MG63 (cell line): ENCODE measurements at regions not wholly inside any gene's neighbourhood (a gene's known extent, or its start where the extent isn't known, plus 50 kb on each side); places are given as distances from the start of the nearest gene placed in this dataset.
"Not testable (repeated sequence)": the region's sequence is repeated elsewhere in the genome, so short reads cannot be mapped to it uniquely, and the experiment has no call there.

Experiments used
- DNase-seq: peaks from one replicate; pipeline ENCODE4 v3.0.0-alpha.2; 2020
- H3K27me3 ChIP-seq: fragments of 250-450 bp; sonication (Bioruptor Pico); 2 replicates; pipeline ENCODE4 v1.5.1; 2020; ENCODE audit warnings: mild to moderate bottlenecking, moderate library complexity
- H3K36me3 ChIP-seq: fragments of 250-450 bp; sonication (Bioruptor Pico); 2 replicates; pipeline ENCODE4 v1.5.1; 2020; ENCODE audit warnings: mild to moderate bottlenecking, moderate library complexity
- H3K4me3 ChIP-seq: fragments of 250-450 bp; sonication (Bioruptor Pico); 2 replicates; pipeline ENCODE4 v1.5.1; 2020; ENCODE audit warnings: mild to moderate bottlenecking, moderate library complexity
- H3K9me3 ChIP-seq: fragments of 250-450 bp; sonication (Bioruptor Pico); 2 replicates; pipeline ENCODE4 v1.5.1; 2020; ENCODE audit warnings: mild to moderate bottlenecking, moderate library complexity

DNA sequence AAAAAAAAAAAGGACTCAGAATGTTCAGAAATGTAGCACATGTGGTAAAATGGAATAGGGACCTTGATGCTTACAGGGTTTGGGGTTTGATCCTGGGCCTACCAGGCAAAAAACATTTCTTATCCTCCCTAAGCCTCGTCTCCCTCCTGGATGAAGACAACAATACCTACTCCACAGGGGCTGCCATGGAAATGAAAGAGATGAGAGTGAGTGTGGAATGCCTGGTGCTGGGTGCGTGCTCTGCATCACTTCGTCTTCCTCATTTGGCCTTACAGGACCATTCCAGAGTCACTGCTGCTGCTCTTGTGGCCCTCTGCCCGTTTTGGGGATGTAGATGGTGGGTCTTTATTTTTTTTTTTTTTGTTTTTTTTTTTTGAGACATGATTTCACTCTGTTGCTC is 692.9 kb upstream of the EEF2KMT start:
- Histone ChIP-seq H3K4me3 (no peak overlapping the region), H3K36me3 (no peaks in the 10 kb centered on the region), H3K27me3 (no peaks in the 10 kb centered on the region), H3K9me3 (no peaks in the 10 kb centered on the region)
- DNase-seq = no peak

GRCh38 chr16:5789033-5789432 is 691.4 kb upstream of the EEF2KMT start:
- Histone ChIP-seq H3K36me3 (no peaks in the 10 kb centered on the region), H3K9me3 (no peaks in the 10 kb centered on the region), H3K27me3 (no peaks in the 10 kb centered on the region), H3K4me3 (no peak overlapping the region)
- no peak for DNase-seq

DNA sequence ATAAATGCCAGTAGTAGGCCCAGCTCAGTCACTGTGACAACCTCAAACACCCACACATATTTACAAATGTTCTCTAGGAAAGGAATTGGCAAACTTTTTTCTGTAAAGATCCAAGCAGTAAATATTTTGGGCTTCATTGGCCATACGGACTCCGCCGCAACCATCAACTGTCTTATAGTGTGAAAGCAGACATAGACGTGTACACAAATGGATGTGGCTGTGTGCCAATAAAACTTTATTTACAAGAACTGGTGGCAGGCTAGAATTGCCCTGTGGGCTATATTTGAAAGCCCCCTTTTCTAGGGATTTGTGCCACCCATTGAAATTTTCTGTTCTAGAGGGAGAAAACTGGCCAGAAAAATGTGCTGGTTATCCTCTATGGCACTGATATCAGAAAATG is 683.8 kb upstream of the EEF2KMT start:
- Histone ChIP-seq H3K36me3 (no peaks in the 10 kb centered on the region), H3K27me3 (no peaks in the 10 kb centered on the region), H3K9me3 (no peaks in the 10 kb centered on the region), H3K4me3 (no peak overlapping the region)
- DNase-seq = no peak

- no peaks in the 10 kb centered on the region for H3K27me3 ChIP-seq
- H3K9me3 ChIP-seq = no peaks in the 10 kb centered on the region
- DNase-seq = no peak
- H3K4me3 ChIP-seq = no peak overlapping the region
- no peaks in the 10 kb centered on the region for H3K36me3 ChIP-seq
These were observed 679.3 kb upstream of the EEF2KMT start for GRCh38 chr16:5776876-5777275.

DNA sequence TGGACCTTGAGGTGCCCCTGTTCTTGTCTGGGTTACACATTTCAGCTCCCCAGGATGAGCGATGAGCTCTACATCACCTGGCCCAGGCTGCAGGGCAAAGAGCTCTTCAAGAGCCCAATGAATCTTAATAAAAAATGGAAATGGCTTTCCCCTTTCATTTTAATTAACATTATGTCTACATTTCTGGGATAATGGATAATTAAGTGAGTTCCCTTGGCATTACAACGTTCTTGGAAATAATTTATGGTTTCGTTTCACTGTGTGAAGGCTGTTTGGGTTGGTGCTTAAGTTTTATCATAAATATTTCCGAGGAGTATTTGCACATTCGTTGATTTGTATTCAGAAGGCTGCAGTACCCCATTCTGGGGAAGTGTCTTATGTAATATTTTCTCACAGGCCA is 678.3 kb upstream of the EEF2KMT start:
- H3K9me3 ChIP-seq = no peaks in the 10 kb centered on the region
- H3K27me3 ChIP-seq = no peaks in the 10 kb centered on the region
- H3K36me3 ChIP-seq = no peaks in the 10 kb centered on the region
- H3K4me3 ChIP-seq = no peak overlapping the region
- DNase-seq = no peak

DNA sequence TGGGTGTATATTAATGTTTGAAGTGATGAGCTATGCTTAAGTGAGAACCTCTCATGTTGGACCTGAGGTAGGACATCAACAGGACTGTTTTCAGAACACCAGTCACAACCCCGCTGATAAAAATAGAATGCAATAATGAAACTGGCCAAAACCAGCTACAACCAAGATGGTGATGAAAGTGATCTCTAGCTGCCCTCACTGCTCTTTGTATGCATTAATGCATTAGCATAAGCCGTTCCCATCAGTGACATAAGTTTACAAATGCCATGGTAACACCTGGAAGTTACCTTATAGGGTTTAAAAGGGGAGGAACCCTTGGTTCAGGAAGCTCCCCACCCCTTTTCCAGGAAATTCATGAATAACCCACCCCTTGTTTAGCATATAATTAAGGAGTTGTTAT is 672.5 kb upstream of the EEF2KMT start:
- DNase-seq = no peak
- H3K36me3 ChIP-seq = no peaks in the 10 kb centered on the region
- H3K4me3 ChIP-seq = no peak overlapping the region
- no peaks in the 10 kb centered on the region for H3K27me3 ChIP-seq
- no peaks in the 10 kb centered on the region for H3K9me3 ChIP-seq

DNA sequence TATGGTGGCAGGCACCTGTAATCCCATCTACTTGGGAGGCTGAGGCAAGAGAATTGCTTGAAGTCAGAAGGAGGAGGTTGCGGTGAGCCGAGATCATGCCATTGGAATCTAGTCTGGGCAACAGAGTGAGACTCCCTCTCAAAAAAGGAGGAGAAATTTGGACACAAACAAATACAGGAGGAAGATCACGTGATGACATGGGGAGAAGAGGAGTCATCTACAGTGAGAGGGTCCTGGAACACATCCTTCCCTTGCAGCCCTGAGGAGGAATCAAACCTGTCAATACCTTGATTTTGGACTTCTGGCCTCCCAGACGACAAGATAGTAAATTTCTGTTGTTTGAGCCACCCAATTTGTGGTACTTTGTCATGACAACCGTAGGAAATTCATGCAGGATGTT is 671.9 kb upstream of the EEF2KMT start:
- H3K36me3 ChIP-seq = no peaks in the 10 kb centered on the region
- no peak overlapping the region for H3K4me3 ChIP-seq
- no peaks in the 10 kb centered on the region for H3K9me3 ChIP-seq
- H3K27me3 ChIP-seq = no peaks in the 10 kb centered on the region
- no peak for DNase-seq

DNA sequence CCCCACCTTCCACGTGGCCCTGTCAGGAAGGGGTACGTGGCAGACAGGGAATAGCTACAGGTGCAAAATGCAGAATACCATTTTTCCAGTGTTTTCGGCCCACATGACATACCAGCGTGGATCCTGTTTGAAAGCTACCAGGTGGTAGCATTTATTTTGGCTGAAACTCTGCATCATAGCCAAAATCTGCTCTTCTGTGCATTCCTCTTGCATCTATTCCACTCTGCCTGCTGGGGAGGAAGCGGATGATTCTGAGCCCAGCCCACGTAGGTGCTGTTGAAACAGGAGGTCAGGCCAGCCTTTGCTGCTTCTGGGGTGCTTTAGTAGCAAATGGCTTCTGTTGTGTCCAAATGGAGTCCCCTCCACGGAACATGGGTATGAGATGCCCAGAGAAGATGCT is 670.9 kb upstream of the EEF2KMT start:
- H3K4me3 ChIP-seq = no peak overlapping the region
- H3K9me3 ChIP-seq = no peaks in the 10 kb centered on the region
- H3K27me3 ChIP-seq = peaks cover 4% of the 10 kb centered on the region
- no peak for DNase-seq
- H3K36me3 ChIP-seq = no peaks in the 10 kb centered on the region

DNA sequence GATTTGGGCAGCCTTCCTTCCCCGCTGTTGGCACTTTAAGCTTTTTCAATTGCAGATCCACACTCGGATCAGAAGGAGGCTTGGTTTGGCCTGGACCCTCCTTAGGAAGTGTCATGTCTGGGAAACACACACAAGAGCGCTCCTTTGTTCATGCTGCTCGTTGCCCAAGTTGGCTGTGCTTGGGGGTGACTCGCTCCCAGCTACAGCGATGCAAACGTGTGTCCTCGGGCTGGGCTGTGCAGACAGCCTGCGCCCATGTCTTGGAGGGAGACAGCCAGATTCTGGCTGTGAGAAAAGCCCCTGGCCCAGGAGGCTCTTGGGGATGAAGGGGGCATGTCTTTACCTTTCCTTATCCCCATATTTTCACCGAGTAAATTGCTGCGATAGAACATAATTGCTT is 665.6 kb upstream of the EEF2KMT start:
- peaks cover 31% of the 10 kb centered on the region for H3K27me3 ChIP-seq
- no peak for DNase-seq
- no peak overlapping the region for H3K4me3 ChIP-seq
- no peaks in the 10 kb centered on the region for H3K36me3 ChIP-seq
- no peaks in the 10 kb centered on the region for H3K9me3 ChIP-seq

DNA sequence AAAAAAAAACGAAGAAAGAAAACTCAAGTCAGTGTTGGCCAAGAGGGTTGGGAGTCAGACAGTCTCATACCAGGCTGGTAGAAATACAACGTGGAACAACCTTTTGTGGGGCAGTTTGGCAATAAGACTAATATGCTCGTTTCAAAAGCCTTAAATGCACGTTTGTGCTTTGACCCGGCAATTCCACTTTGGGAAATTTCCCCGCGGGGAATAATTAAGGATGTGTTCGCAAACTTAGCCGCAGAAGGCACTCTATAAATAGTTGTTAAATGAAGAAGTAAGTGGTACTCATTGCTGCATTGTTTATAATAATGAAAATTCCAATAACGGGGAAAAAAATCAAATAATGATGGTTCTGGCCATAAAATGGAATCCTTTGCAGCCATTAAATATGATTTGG is 664.8 kb upstream of the EEF2KMT start:
- no peak overlapping the region for H3K4me3 ChIP-seq
- DNase-seq = no peak
- H3K36me3 ChIP-seq = no peaks in the 10 kb centered on the region
- peaks cover 31% of the 10 kb centered on the region for H3K27me3 ChIP-seq
- H3K9me3 ChIP-seq = no peaks in the 10 kb centered on the region

DNA sequence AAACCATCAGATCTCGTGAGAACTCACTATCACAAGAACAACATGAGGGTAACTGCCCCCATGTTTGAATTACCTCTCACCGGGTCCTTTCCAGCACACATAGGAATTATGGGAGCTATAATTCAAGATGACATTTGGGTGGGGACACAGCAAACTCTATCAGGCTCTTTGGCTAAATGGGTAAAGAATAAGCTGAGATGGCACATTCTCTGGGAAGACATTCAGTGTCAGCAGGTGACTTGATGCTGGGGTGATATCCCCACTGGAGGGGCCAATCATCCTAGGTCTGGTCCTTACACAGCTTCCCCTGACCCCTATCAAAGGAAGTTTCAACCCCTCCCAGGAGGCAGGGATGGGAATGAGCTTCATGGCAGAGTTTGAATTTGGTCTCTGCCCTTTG is 664.0 kb upstream of the EEF2KMT start:
- Histone ChIP-seq H3K9me3 (no peaks in the 10 kb centered on the region), H3K4me3 (no peak overlapping the region), H3K36me3 (no peaks in the 10 kb centered on the region), H3K27me3 (peaks cover 31% of the 10 kb centered on the region)
- DNase-seq = no peak

DNA sequence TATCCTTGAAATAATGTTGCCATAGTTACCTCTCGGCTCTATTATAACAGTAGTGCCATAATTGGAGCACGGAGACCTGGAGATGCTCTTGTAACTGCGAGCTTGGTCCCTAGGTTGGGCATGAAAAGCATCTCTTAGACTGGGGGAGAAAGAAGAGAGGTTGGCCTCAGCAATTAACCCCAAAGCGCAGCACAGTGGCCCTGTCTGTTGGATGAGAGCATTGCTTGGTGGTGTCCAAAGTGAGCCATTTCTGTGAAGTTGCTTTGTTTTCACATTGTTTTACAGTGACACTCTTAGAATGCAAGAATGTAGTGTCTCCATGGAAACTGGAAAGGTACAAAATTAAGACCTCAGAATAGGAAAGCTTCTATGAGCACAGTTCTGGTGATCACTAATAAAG is 660.7 kb upstream of the EEF2KMT start:
- Histone ChIP-seq H3K36me3 (no peaks in the 10 kb centered on the region), H3K4me3 (no peak overlapping the region), H3K9me3 (0 out of 2 replicates have a peak, but pooled peaks cover 1% of the 10 kb centered on the region), H3K27me3 (peaks cover 30% of the 10 kb centered on the region)
- no peak for DNase-seq

GRCh38 chr16:5756969-5757368 is 659.4 kb upstream of the EEF2KMT start:
- no peaks in the 10 kb centered on the region for H3K36me3 ChIP-seq
- DNase-seq = no peak
- H3K9me3 ChIP-seq = 0 out of 2 replicates have a peak, but pooled peaks cover 1% of the 10 kb centered on the region
- no peak overlapping the region for H3K4me3 ChIP-seq
- peaks cover 21% of the 10 kb centered on the region for H3K27me3 ChIP-seq

- H3K27me3 ChIP-seq = peaks cover 9% of the 10 kb centered on the region; the same call in 1 of the 2 replicates
- no peak overlapping the region for H3K4me3 ChIP-seq
- no peaks in the 10 kb centered on the region for H3K36me3 ChIP-seq
- H3K9me3 ChIP-seq = 0 out of 2 replicates have a peak, but pooled peaks cover 1% of the 10 kb centered on the region
- no peak for DNase-seq
These were observed 655.8 kb upstream of the EEF2KMT start for GRCh38 chr16:5753381-5753780.

- H3K36me3 ChIP-seq = no peaks in the 10 kb centered on the region
- 0 out of 2 replicates have a peak, but pooled peaks cover 1% of the 10 kb centered on the region for H3K9me3 ChIP-seq
- H3K4me3 ChIP-seq = no peak overlapping the region
- H3K27me3 ChIP-seq = peaks cover 9% of the 10 kb centered on the region; the same call in 1 of the 2 replicates
- DNase-seq = no peak
These were observed 653.6 kb upstream of the EEF2KMT start for GRCh38 chr16:5751216-5751615.

GRCh38 chr16:5750439-5750838 is 652.8 kb upstream of the EEF2KMT start:
- H3K36me3 ChIP-seq, H3K27me3 ChIP-seq, H3K4me3 ChIP-seq, H3K9me3 ChIP-seq, DNase-seq: not testable (repeated sequence)

DNA sequence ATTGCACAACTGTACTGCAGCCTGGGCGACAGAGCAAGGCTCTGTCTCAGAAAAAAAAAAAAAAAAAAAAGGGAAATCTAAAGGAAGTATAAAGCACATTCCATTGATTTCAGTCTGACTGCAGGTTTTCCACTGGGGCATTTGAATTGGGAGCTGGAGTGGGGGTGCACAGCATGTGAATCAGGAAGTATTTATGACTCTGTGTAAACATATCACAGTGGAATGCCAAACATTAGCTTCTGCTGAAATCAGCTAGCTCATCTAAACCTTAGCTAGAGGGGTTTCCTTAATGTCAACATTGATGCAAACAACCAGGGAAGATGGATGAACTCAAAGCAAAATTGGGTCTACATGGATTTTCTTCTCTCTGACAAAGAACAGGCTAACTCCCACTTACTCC is 641.0 kb upstream of the EEF2KMT start:
- Histone ChIP-seq H3K4me3 (no peak overlapping the region), H3K36me3 (no peaks in the 10 kb centered on the region), H3K9me3 (no peaks in the 10 kb centered on the region), H3K27me3 (no peaks in the 10 kb centered on the region)
- DNase-seq = no peak

DNA sequence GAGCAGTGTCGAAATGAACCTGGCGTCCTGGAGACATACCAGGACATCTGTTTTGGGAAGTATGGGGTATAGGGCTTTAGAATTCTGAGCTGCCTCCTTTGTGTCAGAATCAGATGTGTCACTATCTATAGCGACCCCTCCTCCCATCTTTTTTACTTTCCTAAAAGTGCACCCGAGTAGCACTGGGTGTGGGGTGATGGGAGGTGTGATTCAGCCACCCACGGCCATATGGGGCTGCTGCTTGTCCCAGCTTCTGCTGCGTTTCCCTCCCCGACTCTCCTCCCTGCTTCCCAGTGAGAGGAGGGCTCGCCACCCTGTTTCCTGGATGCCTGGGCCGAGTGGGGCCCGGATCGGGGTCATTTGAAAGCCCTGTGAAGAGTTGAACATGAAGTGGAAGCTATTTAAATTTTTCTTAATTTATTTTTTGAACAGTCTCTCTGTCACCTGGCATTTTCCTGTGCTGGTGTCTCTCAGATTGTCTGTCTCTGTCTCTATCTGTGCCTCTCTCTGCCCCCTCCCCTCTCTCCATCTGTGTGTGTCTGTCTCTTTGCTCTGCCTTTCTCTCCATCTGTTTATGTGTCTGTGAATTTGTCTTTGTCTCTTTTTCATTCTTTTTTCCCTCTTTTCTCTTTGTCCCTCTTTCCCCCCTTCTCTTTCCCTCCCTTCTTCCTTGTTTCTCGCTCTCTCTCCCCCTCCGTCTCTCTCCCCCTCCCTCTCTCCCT is 638.8 kb upstream of the EEF2KMT start:
- Histone ChIP-seq H3K9me3 (no peaks in the 10 kb centered on the region), H3K27me3 (no peaks in the 10 kb centered on the region), H3K4me3 (no peak overlapping the region), H3K36me3 (no peaks in the 10 kb centered on the region)
- DNase-seq = no peak
